H9 (cell line): ENCODE measurements at regions not wholly inside any gene's neighbourhood (a gene's known extent, or its start where the extent isn't known, plus 50 kb on each side); places are given as distances from the start of the nearest gene placed in this dataset.

Experiments
- DNase-seq: peaks from one replicate; pipeline ENCODE4 v3.0.0-alpha.2; 2017
- H2AFZ ChIP-seq: one replicate; pipeline ENCODE4 v1.6.1; 2013; ENCODE audit warnings: mild to moderate bottlenecking, low read length, control low read depth, moderate library complexity
- H2AK5ac ChIP-seq: 2 replicates; pipeline ENCODE4 v1.6.1; 2013; ENCODE audit warnings: low read length, control low read depth, mixed read lengths; ENCODE audit not compliant: insufficient read length
- H2BK120ac ChIP-seq: one replicate; pipeline ENCODE4 v1.6.1; 2013; ENCODE audit warnings: low read depth, mild to moderate bottlenecking, low read length, control low read depth, inconsistent platforms; ENCODE audit not compliant: poor library complexity, severe bottlenecking
- H2BK12ac ChIP-seq: 2 replicates; pipeline ENCODE4 v1.6.1; 2013; ENCODE audit warnings: low read length, control low read depth, mixed read lengths, low read depth; ENCODE audit not compliant: insufficient read length
- H2BK15ac ChIP-seq: 2 replicates; pipeline ENCODE4 v1.6.1; 2013; ENCODE audit warnings: low read depth, low read length, control low read depth
- H2BK20ac ChIP-seq: one replicate; pipeline ENCODE4 v1.6.1; 2013; ENCODE audit warnings: low read depth, mild to moderate bottlenecking, low read length, control low read depth, inconsistent platforms; ENCODE audit not compliant: poor library complexity, severe bottlenecking
- H2BK5ac ChIP-seq: 2 replicates; pipeline ENCODE4 v1.6.1; 2013; ENCODE audit warnings: low read length, control low read depth, mixed read lengths; ENCODE audit not compliant: insufficient read length
- H3K14ac ChIP-seq: 2 replicates; pipeline ENCODE4 v1.6.1; 2013; ENCODE audit warnings: low read length, control low read depth; ENCODE audit not compliant: insufficient read depth
- H3K18ac ChIP-seq: 2 replicates; pipeline ENCODE4 v1.6.1; 2013; ENCODE audit warnings: low read depth, mild to moderate bottlenecking, mixed read lengths, low read length, control low read depth; ENCODE audit not compliant: insufficient read length
- H3K23ac ChIP-seq: 2 replicates; pipeline ENCODE4 v1.6.1; 2013; ENCODE audit warnings: low read length, control low read depth, mixed read lengths, low read depth; ENCODE audit not compliant: insufficient read length
- H3K23me2 ChIP-seq: 2 replicates; pipeline ENCODE4 v1.6.1; 2013; ENCODE audit warnings: low read depth, mild to moderate bottlenecking, mixed read lengths, low read length, control low read depth; ENCODE audit not compliant: insufficient read length, poor library complexity, severe bottlenecking
- H3K27ac ChIP-seq: 2 replicates; pipeline ENCODE4 v1.5.1; 2013; ENCODE audit warnings: low read length, control low read depth, mixed read lengths, low read depth; ENCODE audit not compliant: insufficient read length
- H3K27me3 ChIP-seq: 2 replicates; pipeline ENCODE4 v1.6.1; 2013; ENCODE audit warnings: low read length, control low read depth, inconsistent platforms; ENCODE audit not compliant: insufficient read depth
- H3K4ac ChIP-seq: 2 replicates; pipeline ENCODE4 v1.6.1; 2013; ENCODE audit warnings: low read depth, mild to moderate bottlenecking, control low read depth, inconsistent platforms, low read length, moderate library complexity
- H3K4me1 ChIP-seq: 2 replicates; pipeline ENCODE4 v1.6.1; 2013; ENCODE audit warnings: low read length, control low read depth, inconsistent platforms; ENCODE audit not compliant: insufficient read depth
- H3K4me2 ChIP-seq: 2 replicates; pipeline ENCODE4 v1.6.1; 2013; ENCODE audit warnings: low read length, control low read depth, mixed read lengths; ENCODE audit not compliant: insufficient read length, insufficient read depth
- H3K56ac ChIP-seq: 2 replicates; pipeline ENCODE4 v1.6.1; 2013; ENCODE audit warnings: low read depth, mild to moderate bottlenecking, mixed read lengths, low read length, control low read depth; ENCODE audit not compliant: insufficient read length
- H3K79me1 ChIP-seq: 2 replicates; pipeline ENCODE4 v1.6.1; 2013; ENCODE audit warnings: low read depth, mild to moderate bottlenecking, moderate library complexity, low read length, control low read depth, inconsistent platforms; ENCODE audit not compliant: insufficient read depth, poor library complexity, severe bottlenecking
- H3K79me2 ChIP-seq: 2 replicates; pipeline ENCODE4 v1.6.1; 2013; ENCODE audit warnings: low read length, control low read depth, inconsistent platforms; ENCODE audit not compliant: insufficient read depth
- H3K9ac ChIP-seq: 2 replicates; pipeline ENCODE4 v1.6.1; 2013; ENCODE audit warnings: low read length, control low read depth, mixed read lengths; ENCODE audit not compliant: insufficient read length; ENCODE audit errors: extremely low read depth
- H3K9me3 ChIP-seq: one replicate; pipeline ENCODE4 v1.6.1; 2013; ENCODE audit warnings: low read depth, low read length, inconsistent platforms; ENCODE audit not compliant: control insufficient read depth
- H3T11ph ChIP-seq: one replicate; pipeline ENCODE4 v1.6.1; 2013; ENCODE audit warnings: mild to moderate bottlenecking, low read length, control low read depth, inconsistent platforms
- H4K20me1 ChIP-seq: one replicate; pipeline ENCODE4 v1.6.1; 2013; ENCODE audit not compliant: control insufficient read depth, insufficient read length, insufficient read depth
- H4K5ac ChIP-seq: 2 replicates; pipeline ENCODE4 v1.6.1; 2013; ENCODE audit warnings: low read depth, mild to moderate bottlenecking, mixed read lengths, low read length, control low read depth; ENCODE audit not compliant: insufficient read length
- H4K8ac ChIP-seq: replicated peaks from 2 replicates; pipeline ENCODE4 v1.6.1; 2013; ENCODE audit warnings: low read length, control low read depth, mixed read lengths, low read depth; ENCODE audit not compliant: insufficient read length
- H4K91ac ChIP-seq: 2 replicates; pipeline ENCODE4 v1.6.1; 2013; ENCODE audit warnings: low read depth, mild to moderate bottlenecking, moderate library complexity, mixed read lengths, low read length, control low read depth; ENCODE audit not compliant: insufficient read length
- H3K27ac Mint-ChIP-seq, 3 experiments: 2 replicates in 2 of 3; 3 replicates in 1 of 3; pipeline ENCODE4 v1.8.0; 2020 to 2021; ENCODE audit warnings: mixed read lengths in 3 of 3, mild to moderate bottlenecking in 1 of 3, moderate library complexity in 1 of 3
- H3K27me3 Mint-ChIP-seq: 2 replicates; pipeline ENCODE4 v1.8.0; 2021; ENCODE audit warnings: low read depth, mild to moderate bottlenecking, moderate library complexity, mixed read lengths
- H3K36me3 Mint-ChIP-seq, 3 experiments: 2 replicates in 2 of 3; 3 replicates in 1 of 3; pipeline ENCODE4 v1.8.0; 2020 to 2021; ENCODE audit warnings: low read depth in 3 of 3, mixed read lengths in 3 of 3; ENCODE audit not compliant: insufficient read depth in 1 of 3
- H3K4me1 Mint-ChIP-seq, 2 experiments: 2 replicates each; pipeline ENCODE4 v1.8.0; 2020; ENCODE audit warnings: mixed read lengths in 2 of 2
- H3K4me3 Mint-ChIP-seq, 2 experiments: 2 replicates in 1 of 2; 3 replicates in 1 of 2; pipeline ENCODE4 v1.8.0; 2020 to 2021; ENCODE audit warnings: mild to moderate bottlenecking in 2 of 2, mixed read lengths in 2 of 2, moderate library complexity in 1 of 2
- H3K9me3 Mint-ChIP-seq, 2 experiments: 2 replicates in 1 of 2; 3 replicates in 1 of 2; pipeline ENCODE4 v1.8.0; 2020; ENCODE audit warnings: mild to moderate bottlenecking in 2 of 2, mixed read lengths in 2 of 2, moderate library complexity in 1 of 2
- TF ChIP-seq, protein P1 (sequence below): fragments of 200-600 bp; sonication (generic); conservative IDR thresholded peaks from 3 replicates; pipeline ENCODE4 v1.8.0; 2021; ENCODE audit warnings: antibody characterized with exemption, mild to moderate bottlenecking

DNA sequence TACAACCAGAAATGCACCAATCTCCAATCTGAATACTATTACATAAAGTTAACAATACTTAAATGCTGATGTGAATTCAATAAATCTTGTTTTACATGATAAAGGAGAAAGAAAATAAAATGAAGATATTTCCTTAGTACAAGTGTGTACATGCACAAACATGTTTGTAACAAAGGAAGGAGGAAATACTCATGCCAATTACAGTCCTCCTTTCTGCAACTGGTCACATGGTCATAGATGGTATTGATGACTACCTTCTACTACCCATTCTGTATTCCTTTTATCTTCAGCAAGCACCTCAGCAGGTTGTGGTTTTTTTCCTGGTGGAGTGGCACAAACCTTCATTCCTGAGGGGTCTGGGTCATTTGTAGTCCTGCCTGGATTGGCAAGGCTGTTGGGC, 214.2 kb upstream of the GUCY1A2 start:
- Histone ChIP-seq H3K18ac (no peak overlapping the region), H2BK20ac (no peak overlapping the region), H3K9me3 (no peaks in the 10 kb centered on the region), H3K27me3 (no peaks in the 10 kb centered on the region), H2AK5ac (no peak overlapping the region), H2AFZ (no peak overlapping the region), H3K79me1 (no peaks in the 10 kb centered on the region), H2BK120ac (no peak overlapping the region), H3K4me2 (no peak overlapping the region), H4K8ac (no peak overlapping the region), H3K4me1 (no peaks in the 10 kb centered on the region), H3K9ac (no peak overlapping the region), H3K14ac (no peak overlapping the region), H2BK12ac (no peak overlapping the region), H3K23me2 (no peaks in the 10 kb centered on the region), H3T11ph (no peak overlapping the region), H3K27ac (no peak overlapping the region), H4K5ac (no peak overlapping the region), H3K23ac (no peak overlapping the region), H3K56ac (no peak overlapping the region), H2BK15ac (no peak overlapping the region), H4K20me1 (no peaks in the 10 kb centered on the region), H4K91ac (no peak overlapping the region), H3K4ac (no peak overlapping the region), H3K79me2 (no peaks in the 10 kb centered on the region), H2BK5ac (no peak overlapping the region)
- Mint-ChIP-seq H3K4me3 (no peak overlapping the region), H3K36me3 (peaks cover 0 to 6% (median 4%) of the 10 kb centered on the region in 3 experiments; a peak in 3 of 7 replicates), H3K9me3 (peaks cover 6 to 13% of the 10 kb centered on the region in 2 experiments; a peak in 4 of 5 replicates), H3K4me1 (no peaks in the 10 kb centered on the region), H3K27me3 (no peaks in the 10 kb centered on the region; the same call in none of the 2 replicates), H3K27ac (no peak overlapping the region)
- TF ChIP-seq, protein P1, sequence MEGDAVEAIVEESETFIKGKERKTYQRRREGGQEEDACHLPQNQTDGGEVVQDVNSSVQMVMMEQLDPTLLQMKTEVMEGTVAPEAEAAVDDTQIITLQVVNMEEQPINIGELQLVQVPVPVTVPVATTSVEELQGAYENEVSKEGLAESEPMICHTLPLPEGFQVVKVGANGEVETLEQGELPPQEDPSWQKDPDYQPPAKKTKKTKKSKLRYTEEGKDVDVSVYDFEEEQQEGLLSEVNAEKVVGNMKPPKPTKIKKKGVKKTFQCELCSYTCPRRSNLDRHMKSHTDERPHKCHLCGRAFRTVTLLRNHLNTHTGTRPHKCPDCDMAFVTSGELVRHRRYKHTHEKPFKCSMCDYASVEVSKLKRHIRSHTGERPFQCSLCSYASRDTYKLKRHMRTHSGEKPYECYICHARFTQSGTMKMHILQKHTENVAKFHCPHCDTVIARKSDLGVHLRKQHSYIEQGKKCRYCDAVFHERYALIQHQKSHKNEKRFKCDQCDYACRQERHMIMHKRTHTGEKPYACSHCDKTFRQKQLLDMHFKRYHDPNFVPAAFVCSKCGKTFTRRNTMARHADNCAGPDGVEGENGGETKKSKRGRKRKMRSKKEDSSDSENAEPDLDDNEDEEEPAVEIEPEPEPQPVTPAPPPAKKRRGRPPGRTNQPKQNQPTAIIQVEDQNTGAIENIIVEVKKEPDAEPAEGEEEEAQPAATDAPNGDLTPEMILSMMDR = no peak
- DNase-seq = no peak
